ENCODE measurements at regions not wholly inside any gene's neighbourhood (a gene's known extent, or its start where the extent isn't known, plus 50 kb on each side); places are given as distances from the start of the nearest gene placed in this dataset.
"Not testable (repeated sequence)": the region's sequence is repeated elsewhere in the genome, so short reads cannot be mapped to it uniquely, and the experiment has no call there.

DNA sequence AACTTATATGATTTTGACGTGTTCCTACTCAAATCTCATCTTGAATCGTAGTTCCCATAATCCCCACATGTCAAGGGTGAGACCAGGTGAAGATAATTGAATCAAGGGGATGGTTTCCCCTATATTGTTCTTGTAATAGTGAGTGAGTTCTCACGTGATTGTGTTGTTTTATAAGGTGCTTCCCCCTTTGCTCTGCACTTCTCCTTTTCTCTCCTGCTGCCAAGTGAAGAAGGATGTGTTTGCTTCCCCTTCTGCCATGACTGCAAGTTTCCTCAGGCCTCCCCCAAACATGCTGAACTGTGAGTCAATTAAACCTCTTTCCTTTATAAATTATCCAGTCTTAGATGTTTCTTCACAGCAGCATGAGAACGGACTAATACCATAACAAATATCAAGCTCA is 83.2 kb downstream of the MANEA start:
- no peak for DNase-seq

DNA sequence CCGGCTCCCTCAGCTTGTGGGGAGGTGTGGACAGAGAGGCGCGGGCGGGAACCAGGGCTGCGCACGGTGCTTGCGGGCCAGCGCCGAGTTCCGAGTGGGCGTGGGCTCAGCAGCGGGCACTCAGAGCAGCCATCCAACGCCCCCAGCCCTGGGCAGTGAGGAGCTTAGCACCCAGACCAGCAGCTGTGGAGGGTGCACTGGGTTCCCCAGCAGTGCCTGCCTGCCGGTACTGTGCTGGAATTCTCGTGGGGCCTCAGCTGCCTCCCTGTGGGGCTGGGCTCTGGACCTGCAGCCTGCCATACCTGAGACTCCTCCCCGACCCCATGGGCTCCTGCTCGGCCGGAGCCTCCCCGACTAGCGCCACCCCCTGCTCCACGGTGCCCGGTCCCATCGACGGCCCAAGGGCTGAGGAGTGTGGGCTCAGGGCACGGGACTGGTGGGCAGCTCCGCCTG is 92.7 kb downstream of the MANEA start:
- no peak for DNase-seq

GRCh38 chr6:95676011-95676628 is 98.8 kb downstream of the MANEA start:
- no peak for DNase-seq

DNA sequence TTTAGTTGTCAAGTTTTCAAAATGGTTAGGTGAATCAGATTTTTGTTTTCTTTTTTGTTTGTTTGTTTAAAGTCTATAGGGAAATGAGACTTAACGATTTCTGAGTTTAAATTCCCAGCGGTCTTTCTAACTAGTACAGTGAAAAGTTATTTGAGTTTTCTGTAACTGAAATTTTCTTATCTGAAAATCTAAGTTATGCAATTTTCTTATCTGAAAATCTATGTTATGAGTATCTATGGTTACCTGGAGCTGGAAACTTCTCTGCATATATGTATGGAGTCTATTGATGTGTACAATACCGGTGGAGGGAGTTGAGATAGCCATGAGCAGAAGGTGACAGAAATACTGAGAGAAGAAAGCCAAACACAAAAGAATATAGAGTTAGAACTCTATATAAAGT is 102.6 kb downstream of the MANEA start:
- DNase-seq: no peak

GRCh38 chr6:95681736-95682135 is 104.4 kb downstream of the MANEA start:
- no peak for DNase-seq

- no peak for DNase-seq
These were observed 105.1 kb downstream of the MANEA start for GRCh38 chr6:95682476-95682875.

GRCh38 chr6:95685822-95686221 is 108.5 kb downstream of the MANEA start:
- no peak for DNase-seq

DNA sequence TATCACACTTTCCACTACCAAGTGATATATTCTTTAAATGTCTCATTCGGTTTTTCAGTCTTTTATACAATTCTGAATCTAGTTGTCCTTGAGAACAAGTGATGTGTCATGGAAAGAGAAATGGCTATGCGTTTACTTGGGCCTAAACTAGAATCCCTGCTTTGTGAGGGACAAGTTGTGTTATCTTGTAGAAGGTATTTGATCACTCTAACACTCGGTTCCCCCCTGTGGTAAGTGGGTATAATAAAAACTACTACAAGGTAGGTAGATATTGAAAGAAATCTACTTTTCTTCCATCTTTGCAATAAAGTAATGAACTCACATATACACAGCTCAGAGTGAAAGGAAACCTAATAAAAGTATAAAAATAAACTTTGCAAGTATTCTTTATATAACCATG is 108.9 kb downstream of the MANEA start:
- DNase-seq: no peak

- no peak for DNase-seq
These were observed 109.6 kb downstream of the MANEA start for GRCh38 chr6:95686895-95687294.

GRCh38 chr6:95687839-95688238 is 110.5 kb downstream of the MANEA start:
- DNase-seq: no peak

- no peak for DNase-seq
These were observed 113.0 kb downstream of the MANEA start for GRCh38 chr6:95690328-95690727.

DNA sequence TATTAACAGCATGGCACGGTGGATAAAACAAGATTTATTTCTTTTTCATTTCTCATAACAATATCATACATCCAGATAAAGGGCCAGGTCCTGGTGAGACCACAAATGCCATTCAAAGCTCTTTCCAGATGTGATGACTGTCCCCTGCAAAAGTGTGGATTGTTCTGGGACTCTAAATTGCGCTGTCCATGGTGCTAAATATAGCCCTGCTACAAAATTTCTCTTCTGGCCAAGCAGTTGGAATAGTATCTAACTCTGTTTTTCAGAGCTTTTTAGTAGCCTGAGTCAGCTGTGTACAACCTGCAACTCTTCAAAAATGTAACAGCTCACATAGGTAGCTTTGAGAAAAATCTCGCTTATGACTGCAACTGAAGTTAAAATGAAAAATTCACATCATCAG is 115.8 kb downstream of the MANEA start:
- no peak for DNase-seq

GRCh38 chr6:95698271-95698670 is 120.9 kb downstream of the MANEA start:
- no peak for DNase-seq

- DNase-seq: no peak
These were observed 146.3 kb downstream of the MANEA start for GRCh38 chr6:95723638-95724037.

GRCh38 chr6:95725344-95725743 is 148.0 kb downstream of the MANEA start:
- DNase-seq: no peak

- DNase-seq: no peak
These were observed 162.8 kb downstream of the MANEA start for GRCh38 chr6:95740157-95740556.

DNA sequence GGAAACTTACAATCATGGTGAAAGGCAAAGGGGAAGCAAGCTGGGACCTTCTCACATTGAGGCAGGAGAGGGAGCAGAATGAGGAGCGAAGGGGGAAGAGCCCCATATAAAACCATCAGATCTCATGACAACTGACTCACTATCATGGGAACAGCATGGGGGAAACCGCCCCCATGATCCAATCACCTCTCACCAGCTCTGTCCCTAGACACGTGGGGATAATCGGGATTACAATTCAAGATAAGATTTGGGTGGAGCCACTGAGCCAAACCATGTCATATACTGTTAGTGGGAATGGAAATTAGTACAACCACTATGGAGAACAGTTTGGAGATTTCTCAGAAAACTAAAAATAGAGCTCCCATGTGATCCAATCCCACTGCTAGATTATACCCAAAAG is 163.7 kb downstream of the MANEA start:
- DNase-seq: no peak

- no peak for DNase-seq
These were observed 165.5 kb downstream of the MANEA start for GRCh38 chr6:95742767-95743289.

- no peak for DNase-seq
These were observed 166.3 kb downstream of the MANEA start for GRCh38 chr6:95743591-95743990.

- DNase-seq: not testable (repeated sequence)
These were observed 181.1 kb downstream of the MANEA start for GRCh38 chr6:95758236-95759069.

DNA sequence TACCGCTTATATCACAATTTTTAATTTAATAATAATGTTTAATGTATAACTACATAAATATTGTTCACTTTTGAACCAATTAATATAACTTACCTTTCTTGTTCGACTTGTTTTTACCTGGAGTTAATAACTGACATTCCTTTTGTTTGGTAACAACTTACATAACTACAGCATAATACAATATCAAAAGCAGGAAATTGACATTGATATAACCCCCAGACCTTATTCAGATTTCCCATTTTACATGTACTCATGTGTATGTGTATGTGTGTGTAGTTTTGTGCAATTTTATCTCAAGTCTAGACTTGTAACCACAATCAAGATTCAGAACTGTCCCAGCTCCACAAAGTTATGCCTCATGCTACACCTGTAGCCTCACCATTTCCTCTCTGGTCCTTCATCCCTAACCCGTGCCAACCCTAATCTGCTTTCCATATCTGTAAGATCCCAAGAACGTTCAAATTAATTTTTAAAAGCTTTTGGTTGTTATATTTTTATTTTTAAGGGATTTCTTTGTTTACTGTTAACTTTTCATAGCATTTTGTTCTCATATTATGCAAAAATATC is 190.6 kb downstream of the MANEA start:
- DNase-seq: no peak

- DNase-seq: no peak
These were observed 191.2 kb downstream of the MANEA start for GRCh38 chr6:95768539-95768938.

GRCh38 chr6:95777338-95777737 is 200.0 kb downstream of the MANEA start:
- no peak for DNase-seq

DNA sequence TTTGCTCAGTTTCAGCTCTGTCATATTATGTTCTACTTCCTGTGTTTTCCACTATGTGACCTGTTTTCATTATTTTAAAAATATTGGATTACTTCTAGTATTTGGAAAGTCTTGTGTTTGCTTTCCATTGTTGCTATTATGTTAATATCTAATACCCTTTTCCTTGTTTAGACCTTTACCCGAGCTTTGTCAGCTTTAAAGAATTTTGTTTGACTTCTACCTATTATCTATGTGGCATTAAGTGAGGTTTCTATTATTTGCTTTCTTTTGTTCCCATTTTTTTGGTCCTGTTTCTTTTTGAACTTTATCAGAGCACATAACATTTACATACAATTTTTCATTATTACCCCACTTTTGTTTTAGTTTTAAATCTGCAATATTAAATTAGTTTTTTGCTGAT is 202.7 kb downstream of the MANEA start:
- no peak for DNase-seq
